Liver (tissue), 3 donors: ENCODE measurements at regions not wholly inside any gene's neighbourhood (a gene's known extent, or its start where the extent isn't known, plus 50 kb on each side); places are given as distances from the start of the nearest gene placed in this dataset.

Experiments used
- CTCF ChIP-seq: fragments of 150-350 bp; IDR thresholded peaks from 2 replicates; pipeline ENCODE4 v1.5.1; 2017; ENCODE audit warnings: improper control_type of control experiment, low read depth, low read length; ENCODE audit not compliant: missing input control
- EGR1 ChIP-seq, 2 donors: IDR thresholded peaks; 2 replicates each; pipeline ENCODE4 v1.6.1; 2016 to 2018; ENCODE audit warnings: antibody characterized with exemption in 2 of 2, low read depth in 2 of 2
- GABPA ChIP-seq, 2 donors: IDR thresholded peaks in 1 of 2; conservative IDR thresholded peaks in 1 of 2; 2 replicates each; pipeline ENCODE4 v1.6.1; 2016; ENCODE audit warnings: antibody characterized with exemption in 2 of 2, mild to moderate bottlenecking in 1 of 2, moderate library complexity in 1 of 2
- RAD21 ChIP-seq, 2 donors: IDR thresholded peaks; 2 replicates each; pipeline ENCODE4 v1.6.1; 2016; ENCODE audit warnings: antibody characterized with exemption in 2 of 2, mild to moderate bottlenecking in 2 of 2
- REST ChIP-seq: IDR thresholded peaks from 2 replicates; pipeline ENCODE4 v1.6.1; 2016; ENCODE audit warnings: antibody characterized with exemption, mild to moderate bottlenecking
- YY1 ChIP-seq: IDR thresholded peaks from 2 replicates; pipeline ENCODE4 v1.6.1; 2016; ENCODE audit warnings: antibody characterized with exemption, mild to moderate bottlenecking
- ZBTB33 ChIP-seq: IDR thresholded peaks from 2 replicates; pipeline ENCODE4 v1.6.1; 2016; ENCODE audit warnings: antibody characterized with exemption
- donor health status: healthy.
- donor health status: healthy.

- TF ChIP-seq YY1, result no peak
- no peak for TF ChIP-seq CTCF
- no peak for TF ChIP-seq RAD21 (IDR thresholded peaks at IDR 0.05)
- no peak for TF ChIP-seq GABPA (IDR thresholded peaks at IDR 0.05 in 1 of 2, conservative IDR thresholded peaks at IDR 0.05 in 1 of 2)
- TF ChIP-seq EGR1 (IDR thresholded peaks at IDR 0.05; ENCODE audit: low read depth in 2 of 2), result no peak
- no peak for TF ChIP-seq REST
- TF ChIP-seq ZBTB33, result no peak
Observed at GRCh38 chr10:31148951-31149350, 117.3 kb upstream of the ZNF438 start.
